ENCODE measurements at regions not wholly inside any gene's neighbourhood (a gene's known extent, or its start where the extent isn't known, plus 50 kb on each side); places are given as distances from the start of the nearest gene placed in this dataset.

GRCh38 chr16:50947826-50948225 lies 203.2 kb downstream of the SALL1 start:
- TF ChIP-seq CTCF (conservative IDR thresholded peaks at IDR 0.05; ENCODE audit: low read length) (no peak), EZH2phosphoT487 (IDR thresholded peaks at IDR 0.05; ENCODE audit: borderline replicate concordance, low read depth, low read length) (no peak)
